HG02763 (cell line): ENCODE measurements at regions not wholly inside any gene's neighbourhood (a gene's known extent, or its start where the extent isn't known, plus 50 kb on each side); places are given as distances from the start of the nearest gene placed in this dataset.

Experiments used
- ATAC-seq: cut with Tn5 transposase; IDR thresholded peaks from one replicate; pipeline ENCODE4 v1.9.1; 2021; ENCODE audit warnings: mild to moderate bottlenecking, moderate library complexity; ENCODE audit not compliant: unreplicated experiment

DNA sequence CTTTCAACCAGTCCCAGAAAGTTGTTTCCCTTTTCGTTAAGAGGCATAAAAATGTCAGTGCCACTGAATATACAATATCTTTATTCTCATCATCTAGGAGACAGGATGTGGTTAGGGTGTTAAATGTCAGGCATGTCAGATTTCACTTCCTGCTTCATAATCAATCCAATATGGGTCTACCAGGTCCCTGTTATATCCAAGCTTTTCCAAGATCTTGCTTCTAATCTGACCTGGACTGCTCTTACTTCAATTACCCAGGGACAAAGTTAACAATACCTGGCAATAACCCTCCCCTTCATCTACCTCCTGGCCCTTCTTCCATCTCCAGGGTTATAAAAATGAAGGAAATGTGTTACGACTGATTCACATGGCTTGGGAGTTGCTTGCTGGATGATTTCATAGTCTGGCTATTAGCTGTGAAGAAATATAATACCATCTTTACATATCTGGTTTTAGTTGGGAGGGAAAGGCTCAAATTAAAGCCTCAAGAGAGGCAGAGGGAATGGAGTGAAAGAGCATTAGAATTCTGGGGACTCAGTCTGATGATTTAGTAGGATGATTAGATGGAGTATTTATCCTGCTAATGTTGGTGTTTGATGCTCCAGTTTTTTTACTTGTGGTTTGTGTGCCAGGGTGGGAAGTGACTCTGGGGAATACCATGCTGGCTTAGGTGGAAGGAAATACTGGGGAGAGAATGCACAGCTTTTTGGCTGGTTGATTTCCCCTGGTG is 534.3 kb downstream of the ETS1 start:
- no peak for ATAC-seq

DNA sequence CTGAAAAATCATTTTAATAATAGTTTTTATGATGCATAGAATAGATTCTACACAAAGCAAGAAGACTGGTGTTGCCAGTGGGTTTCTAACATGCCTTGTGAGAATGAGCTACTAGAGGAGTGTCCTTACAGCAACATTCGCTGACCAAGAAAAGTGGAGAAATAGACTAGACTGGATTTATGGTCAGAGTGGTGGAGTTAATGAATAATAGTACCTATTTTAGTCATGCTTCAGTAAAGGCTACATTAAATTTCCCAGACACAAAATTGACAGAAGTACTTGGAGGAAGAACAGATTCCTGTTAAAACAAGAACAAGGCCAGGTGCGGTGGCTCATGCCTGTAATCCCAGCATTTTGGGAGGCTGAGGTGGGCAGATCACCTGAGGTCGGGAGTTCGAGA is 539.2 kb downstream of the ETS1 start:
- ATAC-seq = no peak

DNA sequence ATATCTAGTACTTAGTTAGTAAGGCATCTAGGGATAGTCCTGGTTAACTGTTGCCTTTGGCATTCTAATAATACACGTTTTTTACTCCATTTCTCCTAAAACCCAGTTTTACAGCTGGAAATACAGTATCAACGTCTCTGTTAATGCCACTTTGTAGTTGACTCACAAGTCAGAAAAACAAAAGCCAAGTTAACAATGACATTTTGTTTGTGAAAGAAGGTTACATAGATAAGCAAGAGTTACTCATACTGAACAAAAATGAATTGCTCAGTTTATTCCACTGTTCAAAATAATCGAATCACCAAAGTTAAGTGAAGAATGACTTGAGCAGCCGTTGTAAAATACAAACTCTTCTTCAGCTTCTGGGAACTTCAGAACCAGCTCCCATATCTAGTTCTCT is 540.3 kb downstream of the ETS1 start:
- ATAC-seq = no peak

DNA sequence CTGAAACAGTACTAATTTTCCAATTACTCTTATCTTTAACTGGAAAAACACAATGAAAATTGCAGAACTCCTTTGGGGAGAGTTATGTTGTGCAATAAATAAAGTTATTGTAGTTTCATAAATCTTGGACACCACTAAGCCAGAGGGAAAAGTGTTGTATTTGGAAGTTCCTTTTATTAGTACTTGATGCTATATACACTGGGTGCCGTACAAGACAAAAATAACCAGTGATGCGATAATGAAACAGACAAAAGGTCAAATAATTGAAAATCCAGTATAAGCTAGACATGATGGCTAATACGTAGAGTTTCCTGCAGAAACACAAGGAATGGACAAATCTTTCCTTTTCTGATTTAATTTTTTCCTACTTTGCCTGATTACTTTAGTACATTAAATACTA is 541.1 kb downstream of the ETS1 start:
- ATAC-seq = no peak

DNA sequence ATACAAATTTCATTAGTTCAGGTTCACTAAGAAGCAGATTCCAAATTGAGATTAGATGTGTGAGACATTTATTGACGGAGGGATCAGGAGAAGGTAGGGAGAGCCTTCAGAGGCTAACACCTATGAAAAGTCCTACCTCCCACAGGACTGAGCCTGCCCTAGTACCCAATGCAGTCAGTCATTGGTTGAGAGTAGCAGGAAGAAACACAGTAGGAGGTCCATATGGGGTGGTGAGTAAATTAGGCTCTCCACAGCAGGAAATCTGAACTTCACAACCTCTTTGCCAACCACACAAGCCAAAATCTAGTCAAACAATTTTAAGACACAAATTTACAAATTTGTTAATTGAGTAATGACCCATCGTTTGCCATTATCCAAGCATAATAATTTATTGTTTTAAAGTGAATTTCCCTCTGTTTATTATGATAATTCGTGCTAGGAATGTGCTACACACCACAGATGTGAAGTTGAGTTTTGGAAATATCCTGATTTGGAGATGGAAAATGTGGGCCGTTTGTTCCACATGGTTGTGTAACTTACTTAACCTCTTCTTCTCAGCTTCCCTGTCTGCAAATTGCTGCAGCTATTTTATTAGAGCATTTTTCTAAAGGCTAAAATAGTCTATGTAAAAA is 542.1 kb downstream of the ETS1 start:
- no peak for ATAC-seq

DNA sequence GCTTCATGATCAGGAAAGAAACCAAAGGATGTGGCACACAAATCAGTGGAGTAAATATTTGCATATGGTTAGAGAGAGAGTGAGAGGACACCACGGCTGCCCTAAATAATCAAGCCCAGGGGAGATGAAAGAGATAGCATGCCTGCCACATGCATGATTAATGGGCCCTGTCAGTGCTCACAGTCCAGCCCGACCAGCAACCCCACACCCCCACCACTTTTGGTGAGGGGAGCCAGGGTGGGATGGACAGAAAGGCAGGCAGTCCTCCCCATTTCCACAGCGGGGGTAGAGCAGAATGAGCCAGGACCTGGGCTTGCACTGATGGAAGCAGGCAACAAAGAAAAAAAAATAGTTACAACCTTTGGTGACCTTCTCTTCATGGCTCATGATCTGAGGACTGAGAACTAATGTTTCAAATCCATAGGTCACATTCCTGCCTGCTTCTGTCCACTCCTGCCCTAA is 545.0 kb downstream of the ETS1 start:
- ATAC-seq = no peak

DNA sequence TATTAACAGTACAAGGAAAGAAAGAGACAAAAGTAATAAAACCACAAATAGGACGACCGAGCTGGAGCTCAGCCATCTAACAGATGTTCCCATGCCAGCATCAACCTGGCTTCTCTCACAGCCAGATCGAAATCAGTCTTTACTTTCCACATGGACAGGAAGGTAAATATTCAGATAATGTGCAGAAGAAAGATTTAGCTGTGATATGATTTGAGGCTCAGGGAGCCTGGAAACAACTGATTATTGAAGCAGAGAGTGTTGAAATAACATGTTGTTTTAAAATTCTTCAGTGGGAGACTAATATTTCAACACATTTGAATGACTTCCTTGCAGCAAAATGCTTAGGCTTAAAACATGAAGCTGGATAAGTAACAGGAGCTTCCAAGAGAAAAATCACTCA is 546.8 kb downstream of the ETS1 start:
- no peak for ATAC-seq

DNA sequence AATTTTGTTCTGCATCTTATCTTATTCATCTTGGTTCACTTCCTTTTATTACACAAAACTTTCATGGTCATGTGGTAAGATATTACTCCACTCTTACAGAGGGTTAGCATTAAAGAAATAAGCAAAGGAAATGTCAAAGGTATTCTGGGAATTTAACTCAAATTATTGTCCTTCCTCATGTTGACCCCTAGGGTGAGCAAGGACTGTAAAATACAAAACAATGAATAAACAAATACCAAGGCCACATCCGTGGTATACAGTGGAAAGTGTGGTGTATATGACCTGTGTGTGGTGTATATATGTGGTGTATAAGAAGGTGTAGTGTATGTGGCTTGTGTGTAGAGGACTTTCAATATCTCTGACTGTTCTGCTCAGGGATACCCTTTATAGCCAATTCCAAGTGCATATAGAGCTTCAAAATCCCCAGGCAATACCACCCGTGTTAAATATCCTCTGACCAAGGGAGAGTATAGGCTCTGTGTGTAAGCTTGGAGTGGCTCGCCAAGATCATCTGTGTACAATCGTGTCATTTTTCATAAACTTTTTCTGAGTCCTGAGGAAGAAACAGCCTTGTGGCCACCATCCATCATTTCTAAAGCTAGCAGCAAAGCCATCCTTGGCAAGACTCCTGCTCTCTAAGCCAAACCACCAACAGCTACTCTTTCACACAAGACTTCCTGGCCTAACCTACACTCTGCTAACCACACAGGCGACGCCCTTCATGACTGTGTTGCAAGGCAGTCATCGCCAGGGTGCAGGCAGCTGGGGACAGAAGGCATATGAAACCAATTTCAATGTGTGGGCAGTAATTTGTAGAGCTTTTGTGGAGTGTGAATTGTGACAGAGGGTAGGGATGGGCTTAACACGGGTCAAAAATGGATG is 548.0 kb downstream of the ETS1 start:
- peak; percentile 81 for ATAC-seq

DNA sequence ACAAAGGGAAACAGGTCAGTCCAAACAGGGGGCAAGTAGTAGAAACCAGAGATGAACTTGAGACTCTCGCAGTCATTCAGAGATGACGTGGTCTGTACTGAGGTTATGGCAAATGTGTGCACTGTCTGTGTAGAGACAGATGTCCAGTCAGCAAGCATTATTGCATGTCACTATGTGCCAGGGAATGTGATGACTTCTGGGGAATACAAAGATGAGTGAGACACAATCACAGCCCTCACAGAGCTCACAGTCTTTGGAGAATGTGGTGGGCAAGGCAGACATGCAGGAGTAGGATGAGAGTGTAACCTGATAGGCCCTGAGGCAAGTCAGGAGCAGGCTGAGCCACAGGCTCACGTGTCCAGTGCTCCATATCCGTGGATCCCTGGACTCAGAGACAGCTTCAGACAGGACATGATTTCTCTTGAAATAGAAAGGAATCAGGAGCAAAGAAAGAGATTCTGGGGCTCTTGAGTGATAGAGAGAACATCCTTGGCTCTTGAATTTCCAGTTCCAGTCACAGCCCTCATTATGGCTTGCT is 550.7 kb downstream of the ETS1 start:
- no peak for ATAC-seq

DNA sequence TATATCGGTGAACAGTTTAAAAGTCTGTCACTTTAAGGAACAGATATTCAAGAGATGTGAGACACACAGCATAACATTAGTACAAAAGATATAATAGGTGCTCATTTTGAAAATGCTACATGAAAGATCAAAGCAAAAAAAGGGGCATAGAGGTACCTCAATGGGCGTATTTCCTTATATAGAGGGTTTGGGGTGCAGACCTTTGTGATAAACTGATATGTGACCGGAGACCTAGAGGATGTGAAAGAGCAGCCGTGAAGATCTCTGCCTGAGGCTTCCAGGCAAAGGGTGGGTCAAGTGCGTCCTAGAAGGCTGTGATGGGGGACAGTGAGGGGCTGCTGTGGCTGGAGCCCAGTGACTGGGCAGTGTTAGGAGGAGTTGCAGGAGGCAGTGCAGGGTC is 551.4 kb downstream of the ETS1 start:
- no peak for ATAC-seq

DNA sequence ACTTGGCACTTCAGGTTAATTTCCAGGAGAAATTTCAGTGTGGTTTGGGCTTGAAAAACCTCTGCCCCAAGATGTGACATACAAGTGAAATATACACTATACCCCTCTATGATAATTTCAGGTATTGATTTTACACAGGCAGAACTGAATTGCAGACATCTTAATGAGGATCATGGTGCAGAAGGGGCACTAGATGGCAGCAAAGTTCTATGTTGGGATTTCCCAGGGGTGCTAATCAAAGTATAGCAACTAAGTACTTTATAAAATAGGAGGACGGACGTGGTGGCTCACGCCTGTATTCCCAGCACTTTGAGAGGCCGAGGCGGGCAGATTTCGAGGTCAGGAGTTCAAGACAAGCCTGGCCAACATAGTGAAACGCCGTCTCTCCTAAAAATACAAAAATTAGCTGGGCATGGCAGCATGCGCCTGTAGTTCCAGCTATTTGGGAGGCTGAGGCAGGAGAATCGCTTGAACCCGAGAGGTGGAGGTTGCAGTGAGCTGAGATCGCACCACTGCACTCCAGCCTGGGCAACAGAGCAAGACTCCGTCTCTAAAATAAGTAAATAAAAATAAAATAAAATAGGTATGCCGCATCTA is 555.7 kb downstream of the ETS1 start:
- ATAC-seq = peak; percentile 57

DNA sequence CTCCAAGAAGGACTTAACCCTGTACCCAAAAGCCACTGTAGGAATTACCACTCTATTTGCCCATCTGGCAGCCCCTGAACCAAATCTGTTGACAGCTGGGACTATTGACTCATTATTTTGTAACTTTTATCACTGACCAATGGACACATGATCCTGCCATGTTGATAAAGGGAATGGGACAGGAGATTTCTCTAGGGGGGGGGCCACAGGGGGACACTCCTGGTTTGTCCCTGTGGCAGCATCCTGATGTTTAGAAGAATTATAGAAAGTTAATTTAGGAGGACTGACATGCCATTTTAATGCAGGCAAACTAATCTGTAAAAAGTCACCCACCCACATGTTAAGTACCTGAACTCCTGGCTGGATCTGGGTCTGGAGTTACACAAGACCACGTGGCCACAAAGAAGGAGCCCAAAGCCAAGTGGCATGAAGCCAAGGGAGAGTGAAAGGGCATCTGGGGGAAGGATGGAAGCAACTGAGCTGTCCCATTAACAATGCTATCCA is 558.1 kb downstream of the ETS1 start:
- ATAC-seq = no peak

DNA sequence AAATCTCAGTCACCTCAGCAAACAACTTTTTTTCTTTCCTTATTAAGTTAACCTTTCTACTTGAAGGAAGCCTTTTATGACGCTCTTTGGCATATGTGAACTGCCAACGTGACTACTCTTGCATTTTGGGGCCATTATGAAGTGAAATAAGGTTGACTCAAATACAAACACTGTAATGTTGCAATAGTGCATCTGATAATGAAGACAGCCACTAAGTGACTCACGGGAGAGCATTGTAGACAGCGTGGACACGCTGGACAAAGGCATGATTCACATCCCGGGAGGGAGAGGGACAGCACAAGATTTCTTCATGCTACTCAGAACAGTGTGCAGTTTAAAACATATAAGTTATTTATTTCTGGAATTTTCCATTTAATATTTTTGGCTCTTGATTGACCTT is 560.8 kb downstream of the ETS1 start:
- no peak for ATAC-seq

DNA sequence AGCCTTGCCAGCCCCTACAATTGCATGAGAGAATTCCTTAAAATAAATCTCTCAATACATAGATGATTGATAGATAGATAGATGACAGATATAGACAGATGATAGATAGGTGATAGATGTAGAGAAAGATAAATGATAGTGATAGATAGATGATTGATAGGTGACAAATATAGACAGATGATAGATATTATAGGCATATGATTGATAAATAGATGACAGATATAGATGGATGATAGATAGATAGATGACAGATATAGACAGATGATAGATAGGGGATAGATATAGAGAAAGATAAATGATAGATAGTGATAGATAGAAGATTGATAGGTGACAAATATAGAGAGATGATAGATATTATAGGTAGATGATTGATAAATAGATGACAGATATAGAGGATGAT is 564.6 kb downstream of the ETS1 start:
- ATAC-seq = no peak

DNA sequence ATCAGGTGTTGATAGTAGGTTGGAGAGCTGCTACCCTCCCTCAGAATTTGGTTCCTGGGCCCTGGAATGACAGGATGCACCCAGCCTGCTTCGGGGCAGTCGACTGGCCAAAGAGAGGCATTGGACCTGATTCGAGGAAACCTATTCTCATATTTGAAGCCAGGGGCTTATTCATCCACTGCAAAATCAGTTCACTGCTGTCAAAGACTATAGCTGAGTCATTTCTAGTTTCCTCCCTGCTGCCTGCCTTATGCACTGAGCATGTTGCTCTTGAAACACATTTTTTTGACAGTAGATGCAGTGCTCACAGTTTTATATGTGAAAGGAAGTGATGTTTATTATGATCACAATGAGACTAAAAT is 565.4 kb downstream of the ETS1 start:
- no peak for ATAC-seq

DNA sequence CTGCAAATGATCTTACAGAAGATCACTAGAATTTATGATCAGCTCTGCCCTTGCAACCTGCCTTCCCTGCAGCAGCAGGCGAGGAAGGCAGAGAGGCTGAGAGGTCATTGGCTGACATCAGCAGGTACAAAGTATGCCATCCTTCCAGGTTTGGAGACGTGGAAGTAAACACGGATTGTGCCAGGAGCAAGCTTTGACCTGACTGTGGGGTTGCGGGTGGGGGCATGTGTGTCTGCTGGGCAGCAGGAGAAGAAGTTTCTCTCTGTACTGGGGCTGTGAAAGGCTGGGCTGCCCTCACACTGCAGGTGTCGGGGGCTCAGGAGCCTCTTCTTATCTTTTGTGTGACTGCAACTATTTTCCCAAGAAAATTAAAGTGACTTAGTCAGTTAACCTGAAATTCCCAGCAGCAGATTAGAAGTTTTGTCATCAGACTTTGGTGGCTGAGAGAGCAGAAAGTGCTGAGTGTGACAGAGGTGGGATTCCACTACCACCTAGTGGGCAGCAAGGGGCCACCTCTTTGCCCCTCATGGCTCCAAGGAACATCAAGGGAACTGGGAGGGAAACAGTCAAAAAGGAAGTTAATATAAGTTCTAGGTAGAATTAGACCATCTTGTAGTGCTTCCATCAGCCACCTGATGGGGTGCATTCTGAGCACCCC is 565.9 kb downstream of the ETS1 start:
- ATAC-seq = no peak

DNA sequence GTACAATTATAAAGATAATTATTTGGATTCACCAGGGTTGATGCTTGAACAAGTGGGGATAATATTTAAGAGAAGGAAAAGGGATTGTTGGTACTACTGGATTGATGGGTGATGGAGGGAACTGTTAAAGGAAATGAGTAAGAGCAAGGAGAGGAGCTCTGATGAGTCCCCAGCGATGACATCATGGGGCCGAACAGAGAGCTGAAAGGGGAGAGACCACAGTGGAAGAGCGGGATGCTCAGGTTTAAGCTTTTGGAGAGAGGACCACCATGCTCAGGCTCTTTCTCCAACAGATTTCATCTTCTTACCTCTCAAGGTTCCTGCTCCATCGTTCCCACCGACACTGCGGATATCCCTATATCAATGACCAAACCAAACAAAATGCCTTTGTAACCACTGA is 568.7 kb downstream of the ETS1 start:
- ATAC-seq = no peak

DNA sequence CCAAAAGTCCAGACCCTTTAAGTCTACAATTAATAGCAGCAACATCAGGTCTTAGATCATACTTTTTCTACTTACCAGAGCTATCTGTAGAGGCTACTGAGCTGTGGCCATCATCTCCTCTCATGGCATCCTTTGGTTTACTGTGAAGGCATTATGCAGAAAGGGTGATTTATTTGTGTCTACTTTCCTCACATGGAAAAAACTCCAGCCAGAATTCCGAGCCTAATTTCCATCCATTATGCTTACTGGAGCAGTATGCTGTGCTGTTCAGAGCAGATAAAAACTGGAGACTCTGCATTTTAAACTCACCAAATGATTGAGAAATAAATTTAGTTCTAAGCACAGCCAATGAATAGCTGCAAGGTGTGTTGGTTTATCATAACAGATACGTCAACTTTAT is 581.8 kb downstream of the ETS1 start:
- ATAC-seq = no peak

DNA sequence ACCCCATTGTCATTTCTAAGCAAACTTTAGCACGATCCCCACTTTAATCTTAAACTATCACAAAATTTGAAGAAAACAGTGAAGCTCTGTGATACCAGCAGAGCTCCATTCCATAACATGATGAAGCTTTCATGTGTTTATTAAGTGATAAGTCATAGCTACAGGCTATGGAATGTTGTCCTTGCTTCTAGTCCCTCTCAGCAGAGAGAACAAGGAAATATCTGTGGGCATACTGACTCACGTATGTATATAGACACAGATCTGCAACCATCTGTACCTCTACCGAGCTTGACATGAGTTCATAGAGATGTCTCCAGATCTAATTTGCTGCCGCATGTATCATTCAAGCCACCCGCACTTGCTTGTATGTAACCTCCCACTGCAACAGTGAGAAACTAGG is 588.9 kb downstream of the ETS1 start:
- no peak for ATAC-seq

DNA sequence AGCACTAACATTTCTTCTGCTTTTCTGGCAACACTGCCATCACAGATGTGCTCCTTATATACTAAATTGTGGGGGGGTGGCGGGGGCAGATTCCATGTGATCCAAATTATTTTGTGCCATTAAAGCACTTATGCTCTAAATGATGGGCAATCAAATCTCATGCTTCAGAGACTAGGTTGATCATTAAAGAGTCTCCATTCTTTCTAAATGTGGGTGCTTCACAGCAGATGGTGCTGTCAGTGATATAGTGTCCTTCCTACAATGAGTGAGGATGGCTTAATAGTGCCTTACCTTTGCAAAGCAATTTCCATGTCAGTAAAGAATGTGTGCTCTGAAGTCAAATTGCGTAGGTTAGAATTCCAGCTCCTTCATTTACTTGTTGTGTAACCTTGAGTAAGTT is 589.8 kb downstream of the ETS1 start:
- no peak for ATAC-seq

DNA sequence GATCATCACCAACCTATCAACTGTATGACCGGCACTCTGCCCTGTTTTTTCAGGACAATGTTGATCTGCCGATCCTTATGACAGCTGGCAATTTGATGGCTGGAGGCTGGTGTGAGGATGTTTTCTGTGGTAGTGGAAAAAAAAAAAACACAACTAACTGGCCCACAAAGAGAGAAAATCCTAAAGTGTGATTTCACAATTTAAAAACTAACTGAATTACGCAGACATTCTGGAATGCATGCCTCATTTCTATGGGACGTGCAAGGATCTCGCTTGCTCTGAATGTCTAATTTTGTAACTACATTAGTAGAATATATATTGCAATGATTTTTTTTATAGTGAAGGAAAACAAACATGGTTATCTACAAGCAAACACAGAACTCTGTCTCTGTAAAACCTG is 590.5 kb downstream of the ETS1 start:
- no peak for ATAC-seq
